Activated T-cell treated with anti-CD3 and anti-CD28 coated beads, Interleukin-2, amount 50 U/mL, for 24 hours (primary cell): ENCODE measurements at regions not wholly inside any gene's neighbourhood (a gene's known extent, or its start where the extent isn't known, plus 50 kb on each side); places are given as distances from the start of the nearest gene placed in this dataset.
"Not testable (repeated sequence)": the region's sequence is repeated elsewhere in the genome, so short reads cannot be mapped to it uniquely, and the experiment has no call there.

ENCODE experiments used
- DNase-seq: peaks from one replicate; pipeline ENCODE4 v3.0.0-alpha.2; 2020
- H3K27ac Mint-ChIP-seq: 2 replicates; pipeline ENCODE4 v1.8.0; 2020; ENCODE audit warnings: mild to moderate bottlenecking, mixed read lengths
- H3K27me3 Mint-ChIP-seq: 2 replicates; pipeline ENCODE4 v1.8.0; 2020; ENCODE audit warnings: mixed read lengths
- H3K36me3 Mint-ChIP-seq: 2 replicates; pipeline ENCODE4 v1.8.0; 2020; ENCODE audit warnings: low read depth, mixed read lengths
- H3K4me1 Mint-ChIP-seq: 2 replicates; pipeline ENCODE4 v1.8.0; 2020; ENCODE audit warnings: low read depth, mixed read lengths
- H3K4me3 Mint-ChIP-seq: 2 replicates; pipeline ENCODE4 v1.8.0; 2020; ENCODE audit warnings: mild to moderate bottlenecking, moderate library complexity, mixed read lengths
- H3K9me3 Mint-ChIP-seq: 2 replicates; pipeline ENCODE4 v1.8.0; 2020; ENCODE audit warnings: mixed read lengths

DNA sequence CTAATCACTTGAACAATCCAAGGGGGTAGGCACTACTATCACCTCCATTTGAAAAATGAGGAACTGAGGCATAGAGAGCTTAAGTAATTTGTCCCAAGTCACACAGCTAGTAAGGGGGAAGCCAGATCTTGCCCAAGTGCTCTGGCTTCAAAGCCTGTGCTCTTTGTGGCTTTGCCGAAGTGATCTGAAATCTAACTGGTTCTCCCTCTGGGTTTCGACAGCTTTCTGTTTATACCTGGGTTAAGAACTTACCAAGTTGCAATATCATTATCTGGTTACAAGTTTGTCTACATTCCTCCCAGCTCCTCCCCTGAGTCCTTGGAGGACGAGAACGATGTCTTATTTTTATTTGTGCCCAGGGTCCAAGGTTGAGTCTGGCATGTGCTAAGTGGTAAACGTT lies 125.3 kb upstream of the RAI2 start:
- no peak overlapping the region for H3K4me3 Mint-ChIP-seq
- DNase-seq: no peak

DNA sequence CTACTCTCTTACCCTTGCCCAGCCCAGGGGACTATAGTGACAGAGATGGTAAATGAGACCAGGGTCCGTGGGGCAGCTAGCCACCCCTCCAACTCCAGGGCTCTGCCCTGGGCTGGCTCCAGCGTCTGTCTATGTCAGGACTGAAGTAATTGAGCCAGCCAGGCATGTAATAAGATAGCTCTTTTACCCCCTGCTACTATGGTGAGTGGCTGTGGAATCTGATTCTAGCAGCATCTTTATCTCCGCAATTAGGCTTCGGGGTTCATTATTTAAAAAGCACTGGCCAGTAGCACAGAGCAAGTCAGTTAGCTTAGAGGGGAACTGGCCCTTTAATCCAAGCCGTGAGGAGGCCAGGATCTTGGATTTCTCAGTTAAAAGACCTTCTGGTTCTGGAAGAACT lies 123.3 kb upstream of the RAI2 start:
- DNase-seq: no peak
- Mint-ChIP-seq H3K27me3 (peaks cover 34% of the 10 kb centered on the region), H3K36me3 (no peaks in the 10 kb centered on the region), H3K4me1 (peaks cover 29% of the 10 kb centered on the region), H3K9me3 (no peaks in the 10 kb centered on the region), H3K27ac (no peak overlapping the region), H3K4me3 (no peak overlapping the region)

More for the DNA sequence above, 125.3 kb upstream of the RAI2 start:
- Mint-ChIP-seq H3K27me3 (peaks cover 29% of the 10 kb centered on the region), H3K27ac (no peak overlapping the region), H3K36me3 (no peaks in the 10 kb centered on the region), H3K4me1 (peaks cover 29% of the 10 kb centered on the region), H3K9me3 (no peaks in the 10 kb centered on the region)

DNA sequence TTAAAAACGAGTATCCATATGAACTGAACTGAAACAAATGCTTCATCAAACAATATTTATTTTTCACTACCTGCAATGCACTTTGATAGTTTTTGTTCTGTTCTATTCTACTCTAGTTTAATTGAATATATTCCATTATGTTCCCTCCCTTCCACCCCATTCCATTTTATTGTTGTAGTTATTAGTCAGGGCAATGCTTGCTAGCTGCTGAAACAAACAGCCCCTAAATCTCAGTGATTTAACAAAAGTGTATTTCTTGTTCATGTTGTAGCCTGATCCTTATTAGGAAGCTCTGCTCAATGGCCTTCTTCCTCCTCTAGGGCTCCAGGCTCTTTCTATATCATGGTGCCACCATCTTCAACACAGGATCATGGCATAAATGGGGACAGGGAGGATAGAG lies 122.3 kb upstream of the RAI2 start:
- no peak overlapping the region for H3K27ac Mint-ChIP-seq
- H3K36me3 Mint-ChIP-seq: no peaks in the 10 kb centered on the region
- H3K4me1 Mint-ChIP-seq: peaks cover 29% of the 10 kb centered on the region
- no peak for DNase-seq
- H3K27me3 Mint-ChIP-seq: peaks cover 34% of the 10 kb centered on the region
- H3K9me3 Mint-ChIP-seq: no peaks in the 10 kb centered on the region
- no peak overlapping the region for H3K4me3 Mint-ChIP-seq

DNA sequence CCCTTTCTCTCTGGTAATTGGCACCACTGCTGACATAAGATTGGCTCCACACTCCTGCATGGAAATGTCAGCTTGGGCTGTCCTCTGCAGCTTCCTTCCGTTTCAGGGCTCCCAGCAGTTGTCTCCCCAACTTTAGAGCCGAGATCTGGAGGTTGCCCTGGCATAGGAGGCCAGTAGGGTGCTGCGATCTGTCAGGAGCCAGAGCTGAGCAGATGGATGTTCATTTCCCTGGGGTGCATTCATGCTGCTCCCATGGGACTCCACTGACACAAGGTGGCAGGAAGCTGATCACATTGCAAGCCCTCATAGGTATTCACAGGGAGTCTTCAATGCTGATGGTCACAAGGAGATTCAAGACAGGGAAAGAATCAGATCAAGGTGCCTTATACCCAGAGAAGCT lies 116.6 kb upstream of the RAI2 start:
- peaks cover 26% of the 10 kb centered on the region for H3K27me3 Mint-ChIP-seq
- no peak for DNase-seq
- H3K27ac Mint-ChIP-seq: no peak overlapping the region
- no peaks in the 10 kb centered on the region for H3K36me3 Mint-ChIP-seq
- no peaks in the 10 kb centered on the region for H3K9me3 Mint-ChIP-seq
- no peak overlapping the region for H3K4me3 Mint-ChIP-seq
- H3K4me1 Mint-ChIP-seq: no peaks in the 10 kb centered on the region

DNA sequence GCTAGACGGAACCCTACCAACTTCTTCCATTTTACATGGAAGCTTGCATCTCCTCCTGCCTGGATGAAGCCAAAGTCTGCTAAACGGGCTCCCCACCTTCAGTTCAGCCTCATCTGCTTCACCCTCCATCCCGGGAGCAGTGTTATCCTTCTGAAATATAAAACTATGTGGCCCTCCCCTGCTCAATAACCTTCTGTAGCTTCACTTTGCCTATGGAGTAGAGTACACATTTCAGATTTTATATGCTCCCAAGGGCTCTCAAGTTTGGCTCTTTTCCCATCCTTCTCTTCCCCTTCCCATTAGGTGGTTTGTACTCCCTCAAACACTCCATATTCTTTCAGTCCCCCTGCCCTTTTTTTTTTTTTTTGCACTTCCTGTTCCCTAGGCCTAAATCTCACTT lies 115.9 kb upstream of the RAI2 start:
- DNase-seq: no peak
- peaks cover 24% of the 10 kb centered on the region for H3K27me3 Mint-ChIP-seq
- no peaks in the 10 kb centered on the region for H3K4me1 Mint-ChIP-seq
- H3K27ac Mint-ChIP-seq: no peak overlapping the region
- H3K4me3 Mint-ChIP-seq: no peak overlapping the region
- H3K9me3 Mint-ChIP-seq: no peaks in the 10 kb centered on the region
- H3K36me3 Mint-ChIP-seq: no peaks in the 10 kb centered on the region

DNA sequence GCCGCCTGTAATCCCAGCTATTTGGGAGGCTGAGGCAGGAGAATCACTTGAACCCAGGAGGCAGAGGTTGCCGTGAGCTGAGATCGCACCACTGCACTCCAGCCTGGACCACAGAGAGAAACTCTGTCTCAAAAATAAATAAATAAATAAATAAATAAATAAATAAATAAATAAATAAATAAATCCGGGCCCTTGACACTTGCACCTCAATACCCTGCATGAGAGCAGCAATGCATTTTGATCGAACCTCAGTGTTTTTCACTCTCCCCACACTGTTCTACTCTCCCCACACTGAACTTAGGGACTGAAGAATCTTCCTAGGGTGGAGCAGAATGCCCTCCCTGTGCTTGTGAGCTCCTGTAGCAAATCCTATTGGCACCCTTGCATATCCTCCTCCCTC lies 114.3 kb upstream of the RAI2 start:
- H3K4me3 Mint-ChIP-seq, H3K27ac Mint-ChIP-seq, H3K9me3 Mint-ChIP-seq, H3K4me1 Mint-ChIP-seq, H3K36me3 Mint-ChIP-seq, DNase-seq: not testable (repeated sequence)
- peaks cover 14% of the 10 kb centered on the region for H3K27me3 Mint-ChIP-seq

DNA sequence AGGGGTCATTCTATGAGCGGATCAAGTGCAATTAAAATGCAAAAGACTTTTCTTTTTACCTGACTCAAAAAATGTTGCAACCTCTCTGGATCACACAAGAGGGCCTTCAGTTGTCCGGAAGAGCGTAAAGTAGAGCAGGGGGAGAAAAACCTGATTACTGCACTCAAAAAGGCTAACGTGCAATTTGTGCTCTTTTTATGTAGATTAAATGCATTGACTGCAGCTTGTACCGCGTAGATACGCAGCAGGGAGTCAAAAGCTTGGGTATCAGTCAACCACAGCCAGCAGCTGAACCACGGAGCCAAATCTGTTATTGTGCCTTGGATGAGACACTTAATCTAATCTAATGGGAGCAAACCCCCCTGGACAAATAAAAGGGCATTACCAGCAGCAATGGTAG lies 107.3 kb upstream of the RAI2 start:
- Mint-ChIP-seq H3K36me3 (no peaks in the 10 kb centered on the region), H3K27me3 (peaks cover 23% of the 10 kb centered on the region), H3K4me1 (no peaks in the 10 kb centered on the region), H3K27ac (no peak overlapping the region), H3K4me3 (no peak overlapping the region), H3K9me3 (no peaks in the 10 kb centered on the region)
- DNase-seq: no peak

DNA sequence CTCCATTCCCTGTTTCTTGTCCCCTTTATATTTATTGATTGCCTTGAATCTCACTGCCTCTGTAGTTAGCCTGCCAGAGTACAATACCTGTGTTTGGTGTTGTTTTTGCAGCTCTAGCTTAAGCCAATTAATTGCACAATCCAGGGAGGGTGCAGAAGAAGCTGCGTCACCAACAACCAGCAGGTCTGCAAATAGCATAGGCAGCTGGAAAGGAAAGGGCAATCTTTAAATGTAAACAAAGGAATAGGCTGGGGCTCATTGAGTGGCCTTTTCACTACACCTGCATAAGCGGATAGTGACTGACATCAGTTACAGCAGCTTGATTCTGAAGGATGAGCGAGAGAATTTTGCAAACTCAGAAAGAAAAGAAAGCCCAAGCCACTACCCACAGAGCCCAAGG lies 106.8 kb upstream of the RAI2 start:
- no peak for DNase-seq
- Mint-ChIP-seq H3K27me3 (peaks cover 23% of the 10 kb centered on the region), H3K27ac (no peak overlapping the region), H3K4me3 (no peak overlapping the region), H3K9me3 (no peaks in the 10 kb centered on the region), H3K36me3 (no peaks in the 10 kb centered on the region), H3K4me1 (no peaks in the 10 kb centered on the region)

DNA sequence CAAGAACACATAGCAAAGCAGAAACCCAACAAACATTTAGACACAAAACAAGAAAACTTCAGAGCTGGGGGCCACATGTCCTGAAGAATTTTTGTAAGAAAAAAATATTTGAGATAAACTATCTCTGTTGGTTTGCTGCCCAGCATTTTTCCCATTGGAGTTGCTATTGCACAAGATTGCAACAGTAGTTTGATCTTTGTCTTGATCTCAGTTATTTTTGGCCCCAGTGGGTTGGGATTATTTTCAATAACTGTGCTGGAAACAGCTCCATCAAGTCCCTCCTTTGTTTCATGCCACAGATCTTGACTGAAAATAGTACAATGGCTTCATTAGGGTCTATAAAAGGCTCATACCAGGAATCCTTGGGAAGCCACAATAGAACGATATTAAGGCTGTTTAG lies 103.8 kb upstream of the RAI2 start:
- Mint-ChIP-seq H3K4me1 (no peaks in the 10 kb centered on the region), H3K27ac (no peak overlapping the region), H3K9me3 (no peaks in the 10 kb centered on the region), H3K4me3 (no peak overlapping the region), H3K36me3 (no peaks in the 10 kb centered on the region), H3K27me3 (peaks cover 41% of the 10 kb centered on the region)
- no peak for DNase-seq

DNA sequence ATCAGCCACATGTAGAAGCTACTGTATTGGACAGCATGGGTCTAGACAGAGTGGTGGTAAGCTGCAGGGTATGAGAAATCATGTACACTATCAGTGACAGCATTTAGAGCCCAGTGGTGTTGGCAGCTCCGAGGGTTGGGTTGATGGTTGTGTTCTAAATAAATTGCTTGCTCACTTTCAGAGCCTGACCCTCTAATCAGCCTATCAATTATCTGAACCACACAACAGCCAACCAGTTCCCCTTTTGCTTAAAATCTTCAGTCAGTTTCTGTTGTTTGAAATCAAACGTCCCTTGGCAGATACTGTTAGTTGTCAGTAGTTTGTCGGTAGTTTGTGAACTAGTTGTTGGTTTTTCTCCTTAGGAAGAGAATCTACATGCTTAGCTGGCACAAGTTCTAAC lies 99.8 kb upstream of the RAI2 start:
- Mint-ChIP-seq H3K36me3 (no peaks in the 10 kb centered on the region), H3K27me3 (peaks cover 52% of the 10 kb centered on the region), H3K9me3 (no peaks in the 10 kb centered on the region), H3K4me3 (no peak overlapping the region), H3K4me1 (no peaks in the 10 kb centered on the region), H3K27ac (no peak overlapping the region)
- no peak for DNase-seq

DNA sequence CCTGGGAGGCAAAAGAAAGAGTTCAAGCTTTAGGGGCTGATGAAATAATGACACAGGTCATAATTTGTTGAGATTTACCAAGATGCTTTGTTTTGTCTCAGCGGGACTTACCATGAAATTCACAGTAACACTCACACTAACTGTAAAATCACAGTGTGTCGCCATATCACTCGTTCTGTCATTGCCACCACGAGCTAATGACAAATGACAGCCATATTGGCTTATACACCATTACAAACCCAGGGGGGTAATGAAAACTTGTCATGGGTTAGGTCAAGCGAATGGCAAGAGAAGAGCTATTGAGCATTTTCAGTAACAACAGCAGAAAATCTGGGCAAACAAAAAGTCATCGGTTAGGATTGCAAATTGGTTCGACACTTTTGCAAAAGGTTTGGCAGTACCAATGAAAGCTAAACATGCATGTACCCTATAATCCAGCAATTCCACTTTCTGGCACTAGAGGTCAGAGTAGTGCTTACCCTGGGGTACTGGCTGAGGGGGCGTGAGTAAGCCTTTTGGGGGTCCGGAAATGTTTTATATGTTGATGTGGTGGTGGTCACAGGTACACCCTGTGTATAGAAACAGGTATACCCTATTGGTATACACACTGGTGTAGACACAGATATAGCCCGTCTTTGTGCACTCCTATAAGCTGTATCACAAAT lies 83.9 kb upstream of the RAI2 start:
- Mint-ChIP-seq H3K27ac (no peak overlapping the region), H3K4me3 (no peak overlapping the region), H3K9me3 (no peaks in the 10 kb centered on the region), H3K4me1 (no peaks in the 10 kb centered on the region), H3K36me3 (no peaks in the 10 kb centered on the region), H3K27me3 (peaks cover 18% of the 10 kb centered on the region)
- no peak for DNase-seq

DNA sequence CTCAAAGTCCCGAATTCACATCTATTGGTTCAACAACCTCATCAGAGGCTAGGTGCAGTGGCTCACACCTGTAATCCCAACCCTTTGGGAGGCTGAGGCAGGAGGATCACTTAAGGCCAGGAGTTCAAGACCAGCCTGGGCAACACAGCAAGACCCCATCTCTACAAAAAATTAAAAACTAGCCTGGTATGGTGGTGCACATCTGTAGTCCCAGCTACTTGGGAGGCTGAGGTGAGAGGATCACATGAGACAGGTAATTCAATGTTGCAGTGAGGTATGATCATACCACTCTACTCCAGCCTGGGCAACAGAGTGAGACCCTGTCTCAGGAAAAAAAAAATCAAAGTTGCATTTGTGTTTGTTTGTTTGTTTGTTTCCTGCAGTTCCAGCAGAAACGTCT lies 80.1 kb upstream of the RAI2 start:
- H3K36me3 Mint-ChIP-seq, DNase-seq, H3K27ac Mint-ChIP-seq, H3K4me1 Mint-ChIP-seq, H3K4me3 Mint-ChIP-seq, H3K9me3 Mint-ChIP-seq: not testable (repeated sequence)
- peaks cover 38% of the 10 kb centered on the region for H3K27me3 Mint-ChIP-seq

DNA sequence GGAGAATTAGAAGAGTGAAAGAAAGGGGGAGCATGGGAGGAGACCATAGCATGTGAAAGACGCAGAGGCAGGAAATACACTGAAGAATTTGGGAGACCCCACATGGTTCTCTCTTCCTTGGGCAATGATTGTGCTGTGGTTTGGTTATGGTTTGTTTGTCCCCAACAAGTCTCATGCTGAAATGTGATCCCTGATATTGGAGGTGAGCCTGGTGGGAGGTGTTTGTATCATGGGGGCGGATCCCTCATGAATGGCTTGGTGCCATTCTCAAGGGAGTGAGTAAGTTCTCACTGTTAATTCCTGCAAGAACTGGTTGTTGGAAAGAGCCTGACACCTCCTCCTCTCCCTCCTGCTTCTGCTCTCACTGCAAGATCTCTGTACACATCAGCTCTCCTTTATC lies 78.6 kb upstream of the RAI2 start:
- Mint-ChIP-seq H3K9me3 (no peaks in the 10 kb centered on the region), H3K4me3 (no peak overlapping the region), H3K36me3 (no peaks in the 10 kb centered on the region), H3K27me3 (peaks cover 42% of the 10 kb centered on the region), H3K4me1 (no peaks in the 10 kb centered on the region), H3K27ac (no peak overlapping the region)
- DNase-seq: no peak

DNA sequence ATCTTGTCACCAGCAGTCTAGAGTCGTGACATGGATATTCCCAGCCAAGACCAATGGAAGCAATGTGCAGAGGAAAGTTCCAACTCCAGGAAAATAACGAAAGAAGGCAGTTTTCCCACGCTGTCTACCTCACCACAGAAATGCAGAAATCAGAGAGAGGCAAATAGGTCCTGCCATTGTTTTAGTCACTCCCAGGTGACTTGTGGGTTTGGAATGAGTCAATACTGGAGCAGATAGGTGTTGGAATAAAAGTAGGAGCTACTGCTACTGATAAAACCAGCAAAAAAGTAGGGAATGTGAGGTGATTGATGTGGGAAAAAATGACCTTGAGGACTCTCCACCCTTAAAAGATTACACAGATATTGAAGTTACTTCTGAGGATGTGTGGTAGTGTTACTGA lies 72.8 kb upstream of the RAI2 start:
- H3K27me3 Mint-ChIP-seq: peaks cover 41% of the 10 kb centered on the region
- no peaks in the 10 kb centered on the region for H3K9me3 Mint-ChIP-seq
- H3K27ac Mint-ChIP-seq: no peak overlapping the region
- H3K4me1 Mint-ChIP-seq: no peaks in the 10 kb centered on the region
- no peaks in the 10 kb centered on the region for H3K36me3 Mint-ChIP-seq
- H3K4me3 Mint-ChIP-seq: no peak overlapping the region
- DNase-seq: no peak

DNA sequence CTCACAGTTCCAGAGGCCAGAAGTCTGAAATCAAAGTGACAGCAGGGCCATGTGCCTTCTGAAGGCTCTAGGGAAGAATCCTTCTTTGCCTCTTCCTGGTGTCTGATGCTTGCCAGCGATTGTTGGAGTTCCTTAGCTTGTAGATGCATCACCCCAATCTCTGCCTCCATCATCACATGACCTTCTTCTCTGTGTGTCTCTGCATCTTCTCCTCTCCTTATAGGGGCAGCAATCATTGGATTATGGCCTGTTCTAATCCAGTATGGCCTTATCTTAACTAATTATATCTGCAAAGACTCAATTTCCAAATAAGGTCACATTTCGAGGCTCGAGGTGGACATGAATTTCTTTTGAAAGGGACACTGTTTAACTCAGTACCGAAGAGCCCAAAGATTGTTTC lies 71.7 kb upstream of the RAI2 start:
- H3K4me1 Mint-ChIP-seq: no peaks in the 10 kb centered on the region

DNA sequence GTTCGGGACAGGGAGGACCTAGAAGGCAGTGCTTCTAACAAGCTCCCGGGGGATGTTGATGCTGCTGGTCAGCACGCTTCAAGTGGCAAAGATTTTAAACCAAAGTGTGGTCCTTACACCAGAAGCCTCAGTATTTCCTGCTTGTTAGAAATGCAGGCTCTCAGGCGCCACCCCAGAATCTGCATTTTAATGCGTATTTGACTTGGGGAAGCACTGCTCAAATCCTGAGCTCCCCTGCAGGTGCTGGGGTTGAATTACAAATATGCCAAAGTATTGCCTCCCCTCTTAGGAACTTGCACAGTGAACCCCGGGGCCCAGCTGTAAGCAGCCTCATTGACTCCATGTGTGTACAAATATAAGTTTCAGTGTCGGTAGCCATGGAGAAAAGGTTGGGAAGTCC lies 70.8 kb upstream of the RAI2 start:
- no peak overlapping the region for H3K4me3 Mint-ChIP-seq
- no peak overlapping the region for H3K27ac Mint-ChIP-seq
- no peaks in the 10 kb centered on the region for H3K4me1 Mint-ChIP-seq
- peaks cover 35% of the 10 kb centered on the region for H3K27me3 Mint-ChIP-seq
- no peak for DNase-seq
- no peaks in the 10 kb centered on the region for H3K36me3 Mint-ChIP-seq
- H3K9me3 Mint-ChIP-seq: no peaks in the 10 kb centered on the region

More for the DNA sequence above, 71.7 kb upstream of the RAI2 start:
- H3K9me3 Mint-ChIP-seq: no peaks in the 10 kb centered on the region
- no peak for DNase-seq
- no peak overlapping the region for H3K27ac Mint-ChIP-seq
- H3K4me3 Mint-ChIP-seq: no peak overlapping the region
- peaks cover 44% of the 10 kb centered on the region for H3K27me3 Mint-ChIP-seq
- H3K36me3 Mint-ChIP-seq: no peaks in the 10 kb centered on the region
